Fibroblast of upper back skin (primary cell): ENCODE measurements at regions not wholly inside any gene's neighbourhood (a gene's known extent, or its start where the extent isn't known, plus 50 kb on each side); places are given as distances from the start of the nearest gene placed in this dataset.

Experiments used
- DNase-seq: peaks from one replicate; pipeline ENCODE4 v3.0.0-alpha.2; 2013

GRCh38 chr3:124250053-124250452 is 258.1 kb upstream of the ROPN1 start:
- DNase-seq, result peak; percentile 35

GRCh38 chr3:124256156-124256555 is 264.2 kb upstream of the ROPN1 start:
- DNase-seq, result no peak

GRCh38 chr3:124256599-124256998 is 264.7 kb upstream of the ROPN1 start:
- no peak for DNase-seq

GRCh38 chr3:124257336-124257864 is 265.5 kb upstream of the ROPN1 start:
- DNase-seq, result no peak

GRCh38 chr3:124258057-124258500 is 266.2 kb upstream of the ROPN1 start:
- peak; percentile 50 for DNase-seq

- peak; percentile 88 for DNase-seq
These were observed 268.4 kb upstream of the ROPN1 start for GRCh38 chr3:124260206-124260915.

GRCh38 chr3:124261306-124261705 is 269.4 kb upstream of the ROPN1 start:
- peak; percentile 43 for DNase-seq

GRCh38 chr3:124263168-124263567 is 271.2 kb upstream of the ROPN1 start:
- DNase-seq, result peak; percentile 93

GRCh38 chr3:124264346-124264745 is 272.4 kb upstream of the ROPN1 start:
- no peak for DNase-seq

- no peak for DNase-seq
These were observed 274.6 kb upstream of the ROPN1 start for GRCh38 chr3:124266487-124266886.

- no peak for DNase-seq
These were observed 275.5 kb upstream of the ROPN1 start for GRCh38 chr3:124267406-124267805.

GRCh38 chr3:124268355-124268754 is 276.4 kb upstream of the ROPN1 start:
- DNase-seq, result no peak

GRCh38 chr3:124269619-124270018 is 277.7 kb upstream of the ROPN1 start:
- no peak for DNase-seq

GRCh38 chr3:124272605-124273151 is 280.8 kb upstream of the ROPN1 start:
- no peak for DNase-seq

- no peak for DNase-seq
These were observed 281.7 kb upstream of the ROPN1 start for GRCh38 chr3:124273651-124274050.

- no peak for DNase-seq
These were observed 282.1 kb upstream of the ROPN1 start for GRCh38 chr3:124274051-124274450.

- DNase-seq, result no peak
These were observed 283.5 kb upstream of the ROPN1 start for GRCh38 chr3:124275412-124275811.

- no peak for DNase-seq
These were observed 284.2 kb upstream of the ROPN1 start for GRCh38 chr3:124276133-124276532.

GRCh38 chr3:124276539-124277143 is 284.7 kb upstream of the ROPN1 start:
- no peak for DNase-seq

- peak; percentile 65 for DNase-seq
These were observed 285.4 kb upstream of the ROPN1 start for GRCh38 chr3:124277144-124277890.

- DNase-seq, result peak; percentile 51
These were observed 289.8 kb upstream of the ROPN1 start for GRCh38 chr3:124281453-124282316.
